Kasumi-1 (cell line): ENCODE measurements at regions not wholly inside any gene's neighbourhood (a gene's known extent, or its start where the extent isn't known, plus 50 kb on each side); places are given as distances from the start of the nearest gene placed in this dataset.
"Not testable (repeated sequence)": the region's sequence is repeated elsewhere in the genome, so short reads cannot be mapped to it uniquely, and the experiment has no call there.

Experiments used
- DNase-seq, 2 experiments: peaks; one replicate each; lab custom pipeline; 2025; lab: John Stamatoyannopoulos, UW

DNA sequence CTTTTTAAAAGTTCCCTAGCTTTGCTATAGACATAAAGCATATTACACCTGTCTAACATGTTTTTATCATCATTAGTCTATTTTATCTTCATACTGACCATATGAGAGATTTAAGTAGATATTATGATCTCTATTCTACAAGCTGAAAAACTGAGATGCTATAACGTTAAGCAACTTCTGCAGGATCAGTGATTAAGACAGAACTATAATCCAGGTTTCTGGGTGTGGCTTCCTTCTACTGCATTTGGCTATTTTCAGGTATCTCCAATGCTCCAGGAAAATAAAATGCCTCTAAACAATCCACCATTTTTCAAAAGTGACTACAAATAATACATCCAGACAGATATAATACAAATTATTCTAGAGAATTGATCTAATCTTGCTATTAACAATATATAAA is 53.4 kb downstream of the RGS2 start:
- no peak for DNase-seq

DNA sequence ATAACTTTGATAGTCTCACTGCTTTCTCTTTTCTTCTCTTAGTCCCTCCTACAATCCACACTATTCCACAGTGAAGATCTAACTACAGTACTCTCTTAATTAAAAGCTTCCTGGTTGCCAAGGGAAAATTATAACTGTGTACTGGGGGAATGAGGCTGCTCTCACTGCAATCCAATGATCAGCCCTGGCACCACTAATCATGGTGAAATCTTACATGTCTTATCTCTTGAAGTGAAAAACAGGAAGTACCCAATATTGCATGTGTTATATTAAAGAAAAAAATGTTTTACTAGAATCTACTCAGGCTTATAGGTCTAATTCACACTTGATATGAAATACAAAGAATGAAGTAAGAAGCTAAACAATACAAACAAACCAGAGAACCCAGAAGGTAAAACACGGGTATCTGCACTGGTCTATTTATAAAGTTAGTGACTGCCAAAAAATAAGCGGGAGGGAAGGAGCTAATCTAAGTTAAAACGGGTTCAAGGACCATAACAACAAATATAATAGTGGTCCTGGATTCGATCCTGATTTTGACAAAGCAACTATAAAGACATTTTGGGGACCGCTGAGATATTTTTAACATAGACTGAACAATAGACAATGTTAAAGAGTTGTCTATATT is 57.5 kb downstream of the RGS2 start:
- peak; percentile 22 to 30 for DNase-seq

DNA sequence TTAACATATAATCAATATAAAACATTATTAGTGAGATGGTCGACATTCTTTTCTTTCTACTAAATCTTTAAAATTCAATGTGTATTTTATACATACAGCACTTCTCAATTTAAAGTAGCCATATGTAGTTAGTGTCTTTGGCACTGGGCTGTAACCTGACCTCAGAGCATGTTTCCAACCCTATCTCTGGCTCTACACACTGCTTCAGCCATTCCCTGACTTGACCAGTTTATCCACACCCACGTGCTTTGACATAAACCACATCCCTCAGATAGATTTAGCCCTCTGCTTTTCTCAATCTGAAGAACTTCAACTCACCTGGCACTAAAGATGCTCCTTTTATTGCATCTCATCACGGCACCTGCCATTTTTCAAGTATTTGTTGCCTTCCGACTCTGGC is 58.3 kb downstream of the RGS2 start:
- no peak for DNase-seq

DNA sequence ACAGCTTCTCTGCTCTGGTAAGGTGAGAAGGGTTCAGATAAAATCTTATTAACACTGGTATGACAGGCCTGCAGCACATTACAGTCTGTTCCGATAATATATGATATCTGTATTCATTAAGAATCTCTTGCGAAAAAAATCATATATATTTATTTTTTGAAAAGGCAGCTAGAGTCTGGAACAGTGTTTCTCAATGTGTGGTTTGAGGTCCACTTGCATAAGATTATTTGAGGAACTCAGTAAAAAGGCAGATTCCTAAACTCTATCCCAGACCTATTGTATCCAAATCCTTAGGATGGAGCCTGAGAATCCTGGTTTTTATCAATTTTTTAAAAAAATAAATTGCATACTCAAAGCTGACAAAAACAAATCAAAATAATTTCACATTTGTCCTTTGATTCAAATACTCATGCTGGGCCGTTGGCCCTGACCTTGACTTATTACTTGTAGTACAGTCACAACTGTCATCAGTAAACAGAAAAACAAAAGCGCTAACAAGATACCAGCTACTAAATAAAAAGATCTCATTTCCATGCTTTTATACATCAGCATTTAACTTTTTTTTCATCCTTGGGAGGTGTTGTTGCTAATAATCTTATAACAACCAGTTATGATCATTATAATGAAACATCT is 60.6 kb downstream of the RGS2 start:
- DNase-seq = peak; percentile 13 to 18

DNA sequence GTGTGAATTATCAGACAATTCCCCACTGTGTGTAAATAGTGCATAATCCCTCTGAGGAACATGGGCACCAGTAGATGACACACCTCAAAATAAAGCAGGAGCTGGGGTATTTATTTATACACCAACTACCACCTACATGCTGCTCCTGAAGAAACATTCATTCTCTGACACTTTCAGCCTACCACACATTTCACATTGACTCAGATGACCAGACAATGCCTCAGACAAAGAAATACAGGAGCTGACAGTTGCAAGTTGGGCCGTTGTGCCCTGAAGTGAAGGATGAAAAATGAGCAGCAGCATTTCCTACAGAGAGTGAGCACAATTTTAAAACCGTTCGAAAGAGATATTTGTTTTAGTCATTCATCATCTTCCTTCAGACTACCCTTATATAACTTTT is 63.2 kb downstream of the RGS2 start:
- no peak for DNase-seq

DNA sequence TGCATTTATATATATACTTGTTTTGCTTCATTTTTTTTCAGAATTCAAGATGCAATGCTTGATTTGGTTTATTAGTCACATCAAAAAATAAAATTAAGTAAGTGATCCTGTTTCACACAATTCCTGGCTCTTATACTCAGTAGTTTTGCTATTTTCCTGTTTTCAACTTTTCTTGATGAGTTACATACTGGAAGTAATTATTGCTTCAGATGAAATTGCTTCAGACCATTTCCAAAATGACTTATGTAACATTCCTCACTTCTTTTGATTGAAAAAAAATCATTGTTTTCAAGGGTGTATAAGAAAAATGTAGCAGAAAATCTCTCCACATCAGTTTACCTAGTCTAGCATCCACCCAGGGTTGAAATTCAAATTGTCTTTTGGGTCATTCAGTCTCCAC is 65.0 kb downstream of the RGS2 start:
- DNase-seq = no peak

DNA sequence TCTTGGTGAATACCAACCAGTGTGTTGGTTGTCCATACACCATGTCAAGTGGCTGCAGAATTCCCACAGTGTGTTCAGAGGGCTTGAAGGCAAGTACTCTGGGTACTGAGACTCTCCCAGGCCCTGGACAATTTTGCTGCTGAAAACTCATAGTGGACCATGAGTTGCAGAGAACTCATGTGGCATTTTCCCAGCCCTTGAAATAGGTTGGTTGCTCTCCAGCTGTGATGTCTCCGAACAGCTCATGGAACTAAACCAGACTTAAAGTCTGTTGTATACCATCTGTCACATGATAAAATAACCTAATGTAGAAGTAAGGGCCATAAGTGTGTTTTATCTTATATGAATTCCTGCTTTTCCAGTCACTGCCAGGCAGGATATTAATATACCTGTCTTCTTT is 67.8 kb downstream of the RGS2 start:
- no peak for DNase-seq

DNA sequence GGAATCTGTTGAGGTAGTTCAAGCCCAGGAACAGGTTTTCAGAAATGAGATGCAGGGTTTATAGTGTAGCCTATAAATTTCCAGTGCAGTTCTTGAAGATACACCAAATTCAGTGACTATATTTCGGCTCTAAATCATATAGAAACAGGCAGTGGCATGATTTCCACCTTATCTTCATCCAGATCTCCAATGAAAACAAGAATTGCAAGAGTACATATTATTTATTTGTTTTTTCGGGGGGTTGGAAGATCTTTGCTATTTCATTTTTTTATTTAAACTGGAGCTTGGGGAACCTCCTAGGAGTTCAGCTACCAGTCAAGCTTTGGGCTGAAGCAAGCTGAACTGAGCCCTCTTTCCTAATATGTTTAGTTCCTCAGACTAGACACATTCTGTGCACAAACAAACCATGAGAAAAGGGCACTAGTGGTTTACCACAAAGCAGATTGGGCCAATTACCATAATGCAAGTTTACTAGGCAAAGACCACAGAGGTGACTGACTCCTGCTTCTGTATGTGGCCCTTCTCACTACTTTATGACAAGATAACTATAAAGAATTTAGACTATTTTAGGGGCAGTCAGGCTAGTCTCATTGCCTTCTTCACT is 68.5 kb downstream of the RGS2 start:
- no peak for DNase-seq

DNA sequence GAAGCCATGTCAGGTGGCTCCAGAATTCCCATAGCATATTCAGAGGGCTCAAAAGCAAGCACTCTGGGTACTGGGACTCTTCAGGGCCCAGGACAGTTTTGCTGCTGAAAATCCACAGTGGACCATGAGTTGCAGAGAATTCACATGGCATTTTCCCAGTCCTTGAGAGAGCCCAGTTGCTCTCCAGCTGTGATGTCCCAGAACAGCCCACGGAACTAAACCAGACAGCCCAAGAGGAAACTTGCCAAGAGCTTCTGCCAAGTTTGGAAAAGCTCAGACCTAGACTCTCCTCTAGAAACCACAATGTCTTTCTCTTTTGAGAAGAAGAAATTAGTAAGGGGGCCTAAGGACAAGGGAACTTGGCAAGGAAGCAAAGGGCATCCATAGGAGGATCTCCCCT is 69.4 kb downstream of the RGS2 start:
- no peak for DNase-seq

DNA sequence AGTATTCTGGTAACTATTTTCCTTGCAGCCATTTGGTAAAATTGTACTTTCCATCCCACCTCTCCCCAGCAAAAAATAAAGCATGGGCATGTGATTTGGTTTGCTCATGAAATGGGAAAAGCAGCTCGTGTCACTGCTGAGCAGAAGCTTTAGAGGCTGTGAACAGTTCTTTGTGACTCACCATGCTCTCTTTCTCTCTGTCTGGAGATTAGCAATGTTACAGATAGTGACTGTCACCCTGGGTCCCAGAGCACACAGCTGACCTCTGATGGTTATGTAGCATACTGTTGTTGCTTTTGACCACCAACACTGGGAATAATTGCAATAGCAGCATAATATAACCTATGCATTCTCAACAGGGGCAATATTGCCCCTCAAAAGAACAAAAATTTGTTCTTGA is 70.6 kb downstream of the RGS2 start:
- no peak for DNase-seq

DNA sequence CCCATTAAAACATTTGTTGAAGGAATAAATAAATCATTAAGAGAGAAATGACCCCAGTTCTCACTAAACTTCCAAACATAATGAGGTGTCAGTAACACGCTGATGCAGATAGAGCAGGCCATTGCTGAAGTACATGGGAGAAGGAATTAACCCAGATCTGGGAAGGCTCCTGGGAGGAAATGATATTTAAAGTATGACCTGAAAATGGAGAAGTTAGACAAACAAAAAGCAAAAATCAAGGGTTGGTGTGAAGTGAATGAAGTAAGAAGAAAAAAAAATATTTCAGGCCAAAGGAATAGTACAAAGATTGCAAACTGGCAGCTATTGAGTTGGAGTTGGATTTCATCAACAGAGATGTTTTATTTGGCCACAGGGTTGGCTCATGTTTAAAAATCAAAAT is 71.4 kb downstream of the RGS2 start:
- DNase-seq = no peak

DNA sequence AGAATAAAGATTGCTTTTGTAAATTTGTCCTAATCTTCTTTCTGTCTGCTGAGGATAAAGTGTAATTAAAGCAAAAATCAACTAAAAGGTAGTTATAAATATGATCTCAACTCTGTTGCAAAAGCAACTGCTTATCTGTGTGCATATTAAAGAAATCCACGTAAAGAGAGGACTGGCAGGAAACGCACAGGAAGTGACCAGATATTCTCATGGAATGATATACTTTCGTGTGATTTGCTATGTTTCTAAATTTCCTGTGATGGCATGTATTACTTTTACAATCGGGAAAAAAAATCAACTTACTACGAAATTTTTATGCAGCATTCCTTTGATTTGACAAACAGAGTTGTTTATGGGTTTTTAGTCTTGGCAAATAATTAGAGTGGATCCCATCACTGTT is 75.4 kb downstream of the RGS2 start:
- DNase-seq = no peak

DNA sequence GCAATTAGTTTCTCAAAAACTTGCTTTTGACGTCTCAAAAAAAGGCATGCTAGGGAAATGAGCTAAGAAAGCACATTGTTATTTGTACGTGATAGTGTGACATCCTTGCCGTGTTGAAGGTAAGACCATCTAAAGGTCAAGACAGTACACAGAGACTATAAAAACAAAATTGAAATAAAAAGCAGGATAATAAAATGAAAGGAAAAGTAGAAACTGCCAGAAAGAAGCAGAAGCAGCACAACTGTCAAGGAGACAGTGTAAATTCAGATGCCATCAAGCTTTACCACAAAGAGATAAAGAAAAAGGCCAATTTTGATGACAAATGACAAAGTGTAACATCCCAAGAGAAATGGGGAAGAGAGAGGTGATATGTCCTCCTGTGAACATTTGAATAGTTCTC is 76.5 kb downstream of the RGS2 start:
- not testable (repeated sequence) for DNase-seq

DNA sequence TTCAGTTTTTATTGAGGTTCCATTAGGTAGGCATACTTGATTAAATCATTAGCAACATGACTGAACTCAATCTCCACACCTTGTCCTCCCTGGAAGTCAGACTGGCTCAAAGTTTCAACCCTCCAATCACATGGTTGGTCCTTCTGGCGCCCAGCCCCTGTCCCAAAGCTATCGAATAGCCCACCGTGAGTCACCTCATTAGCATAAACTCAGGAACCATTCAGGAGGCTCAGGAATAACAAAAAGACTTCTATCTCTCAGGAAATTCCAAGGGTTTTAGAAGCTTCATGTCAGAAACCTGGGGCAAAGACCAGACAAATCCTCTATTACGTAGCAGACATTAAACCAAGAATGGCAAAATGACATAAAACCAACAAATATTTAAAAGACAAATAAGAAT is 78.6 kb downstream of the RGS2 start:
- no peak for DNase-seq

DNA sequence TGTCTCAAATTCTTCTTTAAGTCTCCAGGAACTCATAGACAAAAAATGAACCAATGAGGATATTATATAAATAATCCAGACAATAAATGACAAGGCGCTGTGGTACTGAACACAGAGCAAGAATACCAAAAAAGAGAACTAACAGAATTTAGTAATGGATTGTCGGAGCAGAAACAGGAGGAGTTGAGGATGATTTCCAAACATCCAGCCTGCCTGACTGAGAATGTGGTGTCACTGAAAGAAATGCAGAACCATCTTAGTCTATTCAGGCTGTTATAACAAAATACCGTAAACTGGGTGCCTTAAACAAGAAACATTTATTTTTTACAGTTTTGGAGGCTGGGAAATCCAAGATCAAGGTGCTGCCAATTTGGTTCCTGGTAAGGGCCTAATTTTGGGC is 79.7 kb downstream of the RGS2 start:
- DNase-seq = no peak

DNA sequence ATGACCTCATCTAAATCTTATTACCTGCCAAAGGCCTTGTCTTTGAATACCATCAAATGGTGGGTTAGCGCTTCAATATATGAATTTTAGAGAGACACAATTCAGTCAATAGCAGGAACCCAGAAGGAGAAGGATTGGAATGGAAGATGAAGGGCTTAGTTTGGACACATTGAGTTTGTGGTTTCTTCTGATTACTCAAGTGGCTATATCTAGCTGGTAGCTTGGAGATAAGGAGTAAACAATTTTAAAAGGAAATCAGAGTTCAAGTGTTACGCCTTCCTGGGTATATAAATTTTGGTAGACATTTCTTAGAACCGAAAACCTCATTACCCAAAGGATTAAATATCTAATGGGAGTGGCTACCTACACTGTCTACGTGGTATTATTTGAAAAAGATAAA is 80.2 kb downstream of the RGS2 start:
- DNase-seq = no peak

DNA sequence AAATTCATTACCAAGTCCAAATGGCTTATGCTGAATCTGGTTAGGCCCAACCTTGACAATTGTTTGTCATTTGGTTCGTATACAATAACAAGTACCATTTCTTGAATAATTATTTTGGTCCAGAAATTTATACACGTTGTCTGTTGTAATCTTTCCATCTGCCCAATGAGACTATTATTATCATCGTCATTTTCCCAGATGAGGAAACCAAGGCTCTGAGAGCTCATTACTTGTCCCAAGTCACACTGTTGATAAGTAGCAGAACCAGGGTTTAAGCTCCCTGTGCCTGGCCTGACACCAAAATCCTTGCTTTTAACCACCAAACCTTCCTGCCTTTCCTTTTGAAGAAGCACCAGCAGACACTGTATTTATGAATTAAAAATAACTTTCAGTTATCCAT is 81.3 kb downstream of the RGS2 start:
- DNase-seq = no peak

DNA sequence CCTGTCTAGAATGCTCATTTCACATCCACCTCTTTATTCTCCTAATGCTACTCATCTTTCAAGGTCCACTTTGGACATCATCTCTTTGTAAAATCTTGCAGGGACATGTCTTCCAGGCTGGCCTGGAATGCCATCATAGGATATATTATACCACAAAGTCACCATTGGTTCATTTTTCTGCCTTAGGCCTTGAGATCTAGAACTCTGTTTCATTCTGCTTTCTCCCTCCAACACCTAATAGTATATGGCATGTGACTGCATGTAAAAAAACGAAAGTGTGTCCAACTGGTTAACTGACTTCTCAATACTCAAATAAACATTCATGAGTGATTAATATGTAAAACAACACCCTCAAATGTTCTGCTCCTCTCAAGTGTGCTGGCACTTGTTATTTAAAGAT is 84.1 kb downstream of the RGS2 start:
- DNase-seq = no peak

DNA sequence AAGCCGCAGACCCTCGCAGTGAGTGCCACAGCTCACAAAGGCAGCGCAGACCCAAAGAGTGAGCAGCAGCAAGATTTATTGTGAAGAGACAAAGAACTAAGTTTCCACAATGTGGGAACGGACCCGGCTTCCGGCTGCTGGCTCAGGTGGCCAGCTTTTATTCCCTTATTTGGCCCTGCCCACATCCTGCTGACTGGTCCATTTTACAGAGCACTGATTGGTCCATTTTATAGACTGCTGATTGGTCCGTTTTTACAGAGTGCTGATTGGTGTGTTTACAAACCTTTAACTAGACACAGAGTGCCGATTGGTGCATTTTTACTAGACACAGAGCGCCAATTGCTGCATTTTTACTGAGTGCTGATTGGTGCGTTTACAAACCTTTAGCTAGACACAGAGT is 86.6 kb downstream of the RGS2 start:
- not testable (repeated sequence) for DNase-seq

DNA sequence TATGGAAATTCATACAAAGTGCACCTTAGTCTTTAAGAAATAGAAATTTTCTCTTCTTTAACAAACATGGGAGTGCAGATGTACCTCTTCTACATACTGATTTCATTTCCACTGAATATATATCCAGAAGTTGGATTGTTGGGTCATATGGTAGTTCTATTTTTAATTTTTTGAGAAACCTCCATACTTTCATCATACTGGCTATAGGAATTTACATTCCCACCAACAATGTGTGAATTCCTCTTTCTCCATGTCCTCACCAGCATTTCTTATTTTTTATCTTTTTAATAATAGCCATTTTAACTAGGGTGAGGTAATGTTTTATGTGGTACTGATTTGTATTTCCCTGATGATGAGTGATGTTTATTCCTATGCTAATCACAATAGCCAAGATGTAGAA is 87.5 kb downstream of the RGS2 start:
- DNase-seq = no peak

DNA sequence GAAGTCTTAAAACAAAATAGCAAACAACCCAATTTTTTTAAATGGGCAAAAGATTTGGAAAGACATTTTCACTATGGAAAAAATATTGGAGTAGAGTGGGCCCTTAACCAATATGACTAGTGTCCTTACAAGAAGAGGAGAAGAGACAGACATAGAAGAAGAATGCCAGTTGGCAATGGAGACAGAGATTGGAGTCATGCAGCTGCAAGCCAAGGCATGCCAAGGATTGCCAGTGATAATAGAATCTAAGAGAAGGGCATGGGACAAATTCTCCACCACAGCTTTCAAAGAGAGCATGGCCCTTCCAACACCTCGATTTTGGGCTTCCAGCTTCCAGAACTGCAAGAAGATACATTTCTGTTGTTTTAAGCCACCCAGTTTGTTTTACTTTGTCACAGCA is 92.7 kb downstream of the RGS2 start:
- no peak for DNase-seq

DNA sequence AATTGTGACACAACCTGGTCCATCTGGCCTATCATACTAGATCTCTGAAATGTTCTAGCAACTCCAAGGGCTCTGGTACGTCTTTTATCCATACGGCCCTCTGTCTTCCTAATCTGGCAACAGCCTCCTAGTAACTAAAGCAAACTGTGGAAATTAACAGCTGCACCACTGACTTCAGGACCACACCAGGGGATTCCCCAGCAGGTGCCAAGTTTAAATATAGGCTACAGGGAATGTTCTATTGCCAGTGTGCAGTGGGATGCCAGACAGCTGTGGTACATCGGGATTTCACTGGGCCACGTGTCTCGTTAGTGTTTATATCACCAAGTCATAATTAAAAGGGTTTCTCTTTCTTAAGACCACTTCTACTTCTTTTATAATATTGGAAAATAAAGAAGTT is 94.3 kb downstream of the RGS2 start:
- DNase-seq = no peak

DNA sequence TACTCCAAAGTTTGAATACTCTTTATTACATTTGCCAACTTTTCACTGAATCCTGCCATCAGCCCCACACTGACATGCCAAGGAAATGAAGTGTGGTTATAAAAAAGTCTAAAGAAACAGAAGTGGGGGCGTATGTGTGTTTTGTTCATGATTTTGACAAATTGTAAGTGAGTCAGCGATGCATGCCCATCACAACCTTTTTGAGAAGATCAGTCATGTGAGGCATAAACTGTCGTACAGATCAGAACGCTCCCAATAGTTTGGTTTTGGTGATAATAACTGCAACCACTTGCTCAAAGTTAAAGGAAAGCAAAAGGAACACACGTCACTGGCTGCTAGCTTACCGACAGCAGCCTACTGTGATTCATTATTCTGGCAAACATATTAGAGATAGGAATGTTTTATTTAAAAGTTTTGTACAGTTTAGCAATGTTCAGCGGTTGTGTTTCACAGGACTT is 95.6 kb downstream of the RGS2 start:
- no peak for DNase-seq

DNA sequence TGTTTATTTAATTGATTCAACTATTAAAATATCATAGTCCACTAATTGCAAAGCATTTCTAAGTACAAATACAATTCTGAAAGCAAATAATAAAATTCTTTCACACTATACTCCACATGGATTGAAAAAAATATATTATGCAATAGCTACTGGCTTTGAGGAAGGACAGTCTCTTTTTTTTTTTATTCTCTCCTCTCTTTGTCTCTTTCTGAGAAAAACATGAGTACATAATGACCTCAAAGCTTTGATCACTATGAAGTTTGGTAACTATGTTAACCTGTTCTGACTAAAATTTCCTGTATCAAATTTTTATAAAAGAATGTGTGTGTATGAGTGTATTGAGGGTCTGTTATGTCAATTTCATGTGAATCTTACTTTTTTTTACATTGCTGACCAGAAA is 96.2 kb downstream of the RGS2 start:
- no peak for DNase-seq
